ENCODE measurements at regions not wholly inside any gene's neighbourhood (a gene's known extent, or its start where the extent isn't known, plus 50 kb on each side); places are given as distances from the start of the nearest gene placed in this dataset.

DNA sequence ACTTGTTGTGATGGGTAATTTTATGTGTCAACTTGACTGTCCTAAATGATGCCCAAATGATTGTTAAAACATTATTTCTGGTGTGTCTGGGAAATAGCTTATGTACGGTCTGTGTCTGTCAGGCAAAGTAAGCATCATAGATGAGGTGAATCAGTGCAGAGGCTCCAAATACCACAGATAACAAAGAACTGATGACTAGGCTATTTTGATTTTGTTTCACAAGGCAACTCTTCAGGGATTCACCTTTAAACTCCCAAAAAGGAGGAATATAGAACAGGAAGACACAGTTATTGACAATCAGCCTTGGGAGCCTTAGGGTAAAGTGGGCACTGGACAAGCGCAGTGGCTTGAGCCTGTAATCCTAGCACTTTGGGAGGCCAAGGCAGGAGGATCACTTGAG, 290.7 kb downstream of the PCDH10 start:
- Histone ChIP-seq H3K9me3 (ENCODE audit: control insufficient read depth, low read depth, low read length) (no peaks in the 10 kb centered on the region), H3K79me1 (ENCODE audit: insufficient read depth, low read depth, low read length, poor library complexity, severe bottlenecking) (no peaks in the 10 kb centered on the region), H2BK120ac (ENCODE audit: low read depth, low read length, poor library complexity, severe bottlenecking) (no peak overlapping the region), H3K27me3 (ENCODE audit: insufficient read depth, low read length) (no peaks in the 10 kb centered on the region), H3K9ac (ENCODE audit: extremely low read depth, insufficient read length, low read length) (no peak overlapping the region), H3K79me2 (ENCODE audit: insufficient read depth, low read length) (no peaks in the 10 kb centered on the region), H3T11ph (ENCODE audit: low read length) (no peak overlapping the region), H4K5ac (ENCODE audit: insufficient read length, low read depth, low read length) (no peak overlapping the region), H2BK15ac (ENCODE audit: low read depth, low read length) (no peak overlapping the region), H3K18ac (ENCODE audit: insufficient read length, low read depth, low read length) (no peak overlapping the region), H2BK5ac (ENCODE audit: insufficient read length, low read length) (no peak overlapping the region), H2AFZ (ENCODE audit: low read length) (no peak overlapping the region), H4K91ac (ENCODE audit: insufficient read length, low read depth, low read length) (no peak overlapping the region), H4K20me1 (ENCODE audit: control insufficient read depth, insufficient read depth, insufficient read length) (no peaks in the 10 kb centered on the region), H3K4me2 (ENCODE audit: insufficient read depth, insufficient read length, low read length) (no peak overlapping the region), H3K23me2 (ENCODE audit: insufficient read length, low read depth, low read length, poor library complexity, severe bottlenecking) (no peaks in the 10 kb centered on the region), H4K8ac (replicated peaks; ENCODE audit: insufficient read length, low read depth, low read length) (no peak overlapping the region), H3K4me1 (ENCODE audit: insufficient read depth, low read length) (no peaks in the 10 kb centered on the region), H2BK20ac (ENCODE audit: low read depth, low read length, poor library complexity, severe bottlenecking) (no peak overlapping the region), H3K27ac (ENCODE audit: insufficient read length, low read depth, low read length) (no peak overlapping the region), H3K23ac (ENCODE audit: insufficient read length, low read depth, low read length) (no peak overlapping the region), H3K56ac (ENCODE audit: insufficient read length, low read depth, low read length) (no peak overlapping the region), H3K4ac (ENCODE audit: low read depth, low read length) (no peak overlapping the region), H3K14ac (ENCODE audit: insufficient read depth, low read length) (no peak overlapping the region), H2AK5ac (ENCODE audit: insufficient read length, low read length) (no peak overlapping the region), H2BK12ac (ENCODE audit: insufficient read length, low read depth, low read length) (no peak overlapping the region)
- H3K27me3 Mint-ChIP-seq (ENCODE audit: low read depth) = no peaks in the 10 kb centered on the region
- no peak overlapping the region for H3K27ac Mint-ChIP-seq
- DNase-seq = no peak
- no peak overlapping the region for H3K4me3 Mint-ChIP-seq
- H3K4me1 Mint-ChIP-seq = no peaks in the 10 kb centered on the region
- TF ChIP-seq, protein P1, sequence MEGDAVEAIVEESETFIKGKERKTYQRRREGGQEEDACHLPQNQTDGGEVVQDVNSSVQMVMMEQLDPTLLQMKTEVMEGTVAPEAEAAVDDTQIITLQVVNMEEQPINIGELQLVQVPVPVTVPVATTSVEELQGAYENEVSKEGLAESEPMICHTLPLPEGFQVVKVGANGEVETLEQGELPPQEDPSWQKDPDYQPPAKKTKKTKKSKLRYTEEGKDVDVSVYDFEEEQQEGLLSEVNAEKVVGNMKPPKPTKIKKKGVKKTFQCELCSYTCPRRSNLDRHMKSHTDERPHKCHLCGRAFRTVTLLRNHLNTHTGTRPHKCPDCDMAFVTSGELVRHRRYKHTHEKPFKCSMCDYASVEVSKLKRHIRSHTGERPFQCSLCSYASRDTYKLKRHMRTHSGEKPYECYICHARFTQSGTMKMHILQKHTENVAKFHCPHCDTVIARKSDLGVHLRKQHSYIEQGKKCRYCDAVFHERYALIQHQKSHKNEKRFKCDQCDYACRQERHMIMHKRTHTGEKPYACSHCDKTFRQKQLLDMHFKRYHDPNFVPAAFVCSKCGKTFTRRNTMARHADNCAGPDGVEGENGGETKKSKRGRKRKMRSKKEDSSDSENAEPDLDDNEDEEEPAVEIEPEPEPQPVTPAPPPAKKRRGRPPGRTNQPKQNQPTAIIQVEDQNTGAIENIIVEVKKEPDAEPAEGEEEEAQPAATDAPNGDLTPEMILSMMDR (conservative IDR thresholded peaks at IDR 0.05) = no peak
- H3K36me3 Mint-ChIP-seq (ENCODE audit: insufficient read depth in 1 of 3, low read depth in 3 of 3) = no peaks in the 10 kb centered on the region
- WGBS (ENCODE audit: extremely low coverage, insufficient read length, low lambda C conversion rate) = no CpG with 5 or more reads among the region's 2 CpGs
- no peaks in the 10 kb centered on the region for H3K9me3 Mint-ChIP-seq

Measured in H9 (cell line).